GM23338 (cell line): ENCODE measurements at regions not wholly inside any gene's neighbourhood (a gene's known extent, or its start where the extent isn't known, plus 50 kb on each side); places are given as distances from the start of the nearest gene placed in this dataset.

Experiments used
- ATAC-seq: fragments of 200-7000 bp; cut with Tn5 transposase; 3 replicates; pipeline ENCODE4 v1.9.1; 2020
- DNase-seq: peaks from one replicate; pipeline ENCODE4 v3.0.0-alpha.2; 2015; ENCODE audit warnings: low spot score
- H2AFZ ChIP-seq: fragments of 200-600 bp; sonication (generic); 2 replicates; pipeline ENCODE4 v1.8.0; 2016; ENCODE audit warnings: antibody characterized with exemption, mild to moderate bottlenecking, moderate library complexity
- H3F3A ChIP-seq: fragments of 200-600 bp; sonication (generic); replicated peaks from 2 replicates; pipeline ENCODE4 v1.8.0; 2017; ENCODE audit warnings: antibody characterized with exemption, mixed run types, low read depth
- H3K27ac ChIP-seq: fragments of 200-600 bp; sonication (generic); 2 replicates; pipeline ENCODE4 v1.6.1; 2016; ENCODE audit warnings: low read depth
- H3K27me3 ChIP-seq: fragments of 200-600 bp; sonication (generic); 2 replicates; pipeline ENCODE4 v1.8.0; 2016; ENCODE audit warnings: mild to moderate bottlenecking, mixed run types, moderate library complexity; ENCODE audit not compliant: insufficient read depth
- H3K36me3 ChIP-seq: fragments of 200-600 bp; sonication (generic); 2 replicates; pipeline ENCODE4 v1.8.0; 2016; ENCODE audit warnings: mild to moderate bottlenecking; ENCODE audit not compliant: insufficient read depth
- H3K4me1 ChIP-seq: fragments of 200-600 bp; sonication (generic); 2 replicates; pipeline ENCODE4 v1.8.0; 2016; ENCODE audit warnings: mild to moderate bottlenecking, moderate library complexity; ENCODE audit not compliant: insufficient read depth
- H3K4me2 ChIP-seq: fragments of 200-600 bp; sonication (generic); 2 replicates; pipeline ENCODE4 v1.7.1; 2017; ENCODE audit warnings: mixed run types
- H3K4me3 ChIP-seq: fragments of 200-600 bp; sonication (generic); 2 replicates; pipeline ENCODE4 v1.6.1; 2016; ENCODE audit warnings: mixed run types
- H3K79me2 ChIP-seq: fragments of 200-600 bp; sonication (generic); replicated peaks from 2 replicates; pipeline ENCODE4 v1.8.0; 2017; ENCODE audit warnings: mild to moderate bottlenecking; ENCODE audit not compliant: insufficient read depth
- H3K9me2 ChIP-seq: fragments of 200-600 bp; sonication (generic); 2 replicates; pipeline ENCODE4 v1.8.0; 2017; ENCODE audit not compliant: insufficient read depth
- H4K20me1 ChIP-seq: fragments of 200-600 bp; sonication (generic); replicated peaks from 2 replicates; pipeline ENCODE4 v1.8.0; 2017; ENCODE audit warnings: mild to moderate bottlenecking; ENCODE audit not compliant: insufficient read depth
- H3K27ac Mint-ChIP-seq: 2 replicates; pipeline ENCODE4 v1.8.0; 2020; ENCODE audit warnings: inconsistent platforms, mild to moderate bottlenecking, moderate library complexity, mixed read lengths
- H3K27me3 Mint-ChIP-seq: 3 replicates; pipeline ENCODE4 v1.8.0; 2022; ENCODE audit warnings: low read depth, mild to moderate bottlenecking, moderate library complexity, mixed read lengths, inconsistent platforms; ENCODE audit not compliant: insufficient read depth, poor library complexity
- H3K36me3 Mint-ChIP-seq: 3 replicates; pipeline ENCODE4 v1.8.0; 2021; ENCODE audit warnings: low read depth, mild to moderate bottlenecking, inconsistent platforms, moderate library complexity, mixed read lengths
- H3K4me1 Mint-ChIP-seq: 3 replicates; pipeline ENCODE4 v1.8.0; 2020; ENCODE audit warnings: mild to moderate bottlenecking, inconsistent platforms, mixed read lengths
- H3K4me3 Mint-ChIP-seq: 3 replicates; pipeline ENCODE4 v1.8.0; 2021; ENCODE audit warnings: moderate library complexity, mild to moderate bottlenecking, inconsistent platforms, mixed read lengths
- H3K9me3 Mint-ChIP-seq: 3 replicates; pipeline ENCODE4 v1.8.0; 2020; ENCODE audit warnings: moderate library complexity, mild to moderate bottlenecking, inconsistent platforms, mixed read lengths
- CTCF ChIP-seq, 2 experiments: fragments of 200-600 bp in 1 of 2; sonication (generic) in 1 of 2; conservative IDR thresholded peaks; 2 replicates each; pipeline versions ENCODE4 v1.5.1 to v1.6.1; 2016 to 2017; ENCODE audit warnings: antibody characterized with exemption in 2 of 2, low read depth in 2 of 2, mild to moderate bottlenecking in 2 of 2, moderate library complexity in 1 of 2
- EZH2 ChIP-seq: fragments of 200-600 bp; sonication (generic); IDR thresholded peaks from one replicate; pipeline ENCODE4 v1.8.0; 2017; ENCODE audit warnings: antibody characterized with exemption, mild to moderate bottlenecking, low read depth; ENCODE audit not compliant: unreplicated experiment
- EZH2phosphoT487 ChIP-seq: fragments of 200-600 bp; sonication (generic); IDR thresholded peaks from one replicate; pipeline ENCODE4 v1.8.1; 2018; ENCODE audit warnings: antibody characterized with exemption; ENCODE audit not compliant: unreplicated experiment
- JUNB ChIP-seq: IDR thresholded peaks from one replicate; pipeline ENCODE4 v1.6.1; 2016; ENCODE audit warnings: antibody characterized with exemption; ENCODE audit not compliant: unreplicated experiment
- NANOG ChIP-seq: IDR thresholded peaks from 2 replicates; pipeline ENCODE4 v1.6.1; 2016; ENCODE audit warnings: antibody characterized with exemption, borderline replicate concordance
- REST ChIP-seq: IDR thresholded peaks from one replicate; pipeline ENCODE4 v1.6.1; 2018; ENCODE audit warnings: antibody characterized with exemption; ENCODE audit not compliant: unreplicated experiment
- STAT1 ChIP-seq: IDR thresholded peaks from one replicate; pipeline ENCODE4 v1.6.1; 2016; ENCODE audit warnings: antibody characterized with exemption; ENCODE audit not compliant: unreplicated experiment
- ZNF114 ChIP-seq: fragments of 250-450 bp; sonication (Bioruptor Pico); IDR thresholded peaks from 2 replicates; pipeline ENCODE4 v1.5.0; 2020; ENCODE audit warnings: mild to moderate bottlenecking, moderate library complexity
- ZNF331 ChIP-seq: fragments of 250-450 bp; sonication (Bioruptor Pico); IDR thresholded peaks from 2 replicates; pipeline ENCODE4 v1.5.0; 2020; ENCODE audit warnings: low read depth, mild to moderate bottlenecking, moderate library complexity
- TF ChIP-seq, protein P1 (sequence below): IDR thresholded peaks from 2 replicates; pipeline ENCODE4 v1.6.1; 2016; ENCODE audit warnings: antibody characterized with exemption
- TF ChIP-seq, protein P2 (sequence below): fragments of 250-450 bp; sonication (Bioruptor Pico); IDR thresholded peaks from 2 replicates; pipeline ENCODE4 v1.5.0; 2020; ENCODE audit warnings: mild to moderate bottlenecking, moderate library complexity

GRCh38 chr4:180680305-180680704 lies 1562.9 kb upstream of the TENM3 start:
- H3K27me3 Mint-ChIP-seq, result peaks cover 4% of the 10 kb centered on the region
- Histone ChIP-seq H3K79me2 (no peaks in the 10 kb centered on the region), H3K27me3 (no peaks in the 10 kb centered on the region), H3K4me1 (peaks cover 5% of the 10 kb centered on the region), H3K4me3 (no peak overlapping the region), H3F3A (no peaks in the 10 kb centered on the region), H3K36me3 (no peaks in the 10 kb centered on the region), H3K9me2 (no peaks in the 10 kb centered on the region; the same call in 1 of the 2 replicates), H4K20me1 (no peaks in the 10 kb centered on the region), H3K27ac (no peak overlapping the region), H3K4me2 (no peak overlapping the region), H2AFZ (no peak overlapping the region)
- H3K4me1 Mint-ChIP-seq, result peaks cover 7% of the 10 kb centered on the region
- no peaks in the 10 kb centered on the region for H3K36me3 Mint-ChIP-seq
- no peaks in the 10 kb centered on the region for H3K9me3 Mint-ChIP-seq
- no peak overlapping the region for H3K27ac Mint-ChIP-seq
- no peak overlapping the region for H3K4me3 Mint-ChIP-seq
- DNase-seq, result no peak
- no peak for ATAC-seq
- TF ChIP-seq EZH2phosphoT487 (no peak), ZNF114 (CRISPR knock-in tag) (no peak), NANOG (no peak), EZH2 (no peak), CTCF (conservative IDR thresholded peaks at IDR 0.05; ENCODE audit: low read depth in 2 of 2) (no peak), REST (no peak), ZNF331 (CRISPR knock-in tag) (no peak), STAT1 (no peak)
- TF ChIP-seq, protein P1, sequence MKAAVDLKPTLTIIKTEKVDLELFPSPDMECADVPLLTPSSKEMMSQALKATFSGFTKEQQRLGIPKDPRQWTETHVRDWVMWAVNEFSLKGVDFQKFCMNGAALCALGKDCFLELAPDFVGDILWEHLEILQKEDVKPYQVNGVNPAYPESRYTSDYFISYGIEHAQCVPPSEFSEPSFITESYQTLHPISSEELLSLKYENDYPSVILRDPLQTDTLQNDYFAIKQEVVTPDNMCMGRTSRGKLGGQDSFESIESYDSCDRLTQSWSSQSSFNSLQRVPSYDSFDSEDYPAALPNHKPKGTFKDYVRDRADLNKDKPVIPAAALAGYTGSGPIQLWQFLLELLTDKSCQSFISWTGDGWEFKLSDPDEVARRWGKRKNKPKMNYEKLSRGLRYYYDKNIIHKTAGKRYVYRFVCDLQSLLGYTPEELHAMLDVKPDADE, result no peak

- peaks cover 4% of the 10 kb centered on the region for H3K27me3 Mint-ChIP-seq
- ATAC-seq, result no peak
- H3K27ac ChIP-seq, result no peak overlapping the region
These were observed 1560.4 kb upstream of the TENM3 start for GRCh38 chr4:180682776-180683175.

More at GRCh38 chr4:180682776-180683175, 1560.4 kb upstream of the TENM3 start:
- H3K4me1 Mint-ChIP-seq, result peaks cover 5% of the 10 kb centered on the region; the same call in 1 of the 3 replicates
- no peak overlapping the region for H3K4me2 ChIP-seq
- H4K20me1 ChIP-seq, result no peaks in the 10 kb centered on the region
- no peak overlapping the region for H3K4me3 Mint-ChIP-seq
- H3F3A ChIP-seq, result no peaks in the 10 kb centered on the region
- DNase-seq, result no peak
- no peaks in the 10 kb centered on the region for H3K36me3 ChIP-seq
- H3K27ac Mint-ChIP-seq, result no peak overlapping the region
- no peaks in the 10 kb centered on the region for H3K79me2 ChIP-seq
- no peak overlapping the region for H2AFZ ChIP-seq
- H3K9me2 ChIP-seq, result no peaks in the 10 kb centered on the region
- H3K27me3 ChIP-seq, result no peaks in the 10 kb centered on the region
- no peak for TF ChIP-seq JUNB
- TF ChIP-seq, protein P2, sequence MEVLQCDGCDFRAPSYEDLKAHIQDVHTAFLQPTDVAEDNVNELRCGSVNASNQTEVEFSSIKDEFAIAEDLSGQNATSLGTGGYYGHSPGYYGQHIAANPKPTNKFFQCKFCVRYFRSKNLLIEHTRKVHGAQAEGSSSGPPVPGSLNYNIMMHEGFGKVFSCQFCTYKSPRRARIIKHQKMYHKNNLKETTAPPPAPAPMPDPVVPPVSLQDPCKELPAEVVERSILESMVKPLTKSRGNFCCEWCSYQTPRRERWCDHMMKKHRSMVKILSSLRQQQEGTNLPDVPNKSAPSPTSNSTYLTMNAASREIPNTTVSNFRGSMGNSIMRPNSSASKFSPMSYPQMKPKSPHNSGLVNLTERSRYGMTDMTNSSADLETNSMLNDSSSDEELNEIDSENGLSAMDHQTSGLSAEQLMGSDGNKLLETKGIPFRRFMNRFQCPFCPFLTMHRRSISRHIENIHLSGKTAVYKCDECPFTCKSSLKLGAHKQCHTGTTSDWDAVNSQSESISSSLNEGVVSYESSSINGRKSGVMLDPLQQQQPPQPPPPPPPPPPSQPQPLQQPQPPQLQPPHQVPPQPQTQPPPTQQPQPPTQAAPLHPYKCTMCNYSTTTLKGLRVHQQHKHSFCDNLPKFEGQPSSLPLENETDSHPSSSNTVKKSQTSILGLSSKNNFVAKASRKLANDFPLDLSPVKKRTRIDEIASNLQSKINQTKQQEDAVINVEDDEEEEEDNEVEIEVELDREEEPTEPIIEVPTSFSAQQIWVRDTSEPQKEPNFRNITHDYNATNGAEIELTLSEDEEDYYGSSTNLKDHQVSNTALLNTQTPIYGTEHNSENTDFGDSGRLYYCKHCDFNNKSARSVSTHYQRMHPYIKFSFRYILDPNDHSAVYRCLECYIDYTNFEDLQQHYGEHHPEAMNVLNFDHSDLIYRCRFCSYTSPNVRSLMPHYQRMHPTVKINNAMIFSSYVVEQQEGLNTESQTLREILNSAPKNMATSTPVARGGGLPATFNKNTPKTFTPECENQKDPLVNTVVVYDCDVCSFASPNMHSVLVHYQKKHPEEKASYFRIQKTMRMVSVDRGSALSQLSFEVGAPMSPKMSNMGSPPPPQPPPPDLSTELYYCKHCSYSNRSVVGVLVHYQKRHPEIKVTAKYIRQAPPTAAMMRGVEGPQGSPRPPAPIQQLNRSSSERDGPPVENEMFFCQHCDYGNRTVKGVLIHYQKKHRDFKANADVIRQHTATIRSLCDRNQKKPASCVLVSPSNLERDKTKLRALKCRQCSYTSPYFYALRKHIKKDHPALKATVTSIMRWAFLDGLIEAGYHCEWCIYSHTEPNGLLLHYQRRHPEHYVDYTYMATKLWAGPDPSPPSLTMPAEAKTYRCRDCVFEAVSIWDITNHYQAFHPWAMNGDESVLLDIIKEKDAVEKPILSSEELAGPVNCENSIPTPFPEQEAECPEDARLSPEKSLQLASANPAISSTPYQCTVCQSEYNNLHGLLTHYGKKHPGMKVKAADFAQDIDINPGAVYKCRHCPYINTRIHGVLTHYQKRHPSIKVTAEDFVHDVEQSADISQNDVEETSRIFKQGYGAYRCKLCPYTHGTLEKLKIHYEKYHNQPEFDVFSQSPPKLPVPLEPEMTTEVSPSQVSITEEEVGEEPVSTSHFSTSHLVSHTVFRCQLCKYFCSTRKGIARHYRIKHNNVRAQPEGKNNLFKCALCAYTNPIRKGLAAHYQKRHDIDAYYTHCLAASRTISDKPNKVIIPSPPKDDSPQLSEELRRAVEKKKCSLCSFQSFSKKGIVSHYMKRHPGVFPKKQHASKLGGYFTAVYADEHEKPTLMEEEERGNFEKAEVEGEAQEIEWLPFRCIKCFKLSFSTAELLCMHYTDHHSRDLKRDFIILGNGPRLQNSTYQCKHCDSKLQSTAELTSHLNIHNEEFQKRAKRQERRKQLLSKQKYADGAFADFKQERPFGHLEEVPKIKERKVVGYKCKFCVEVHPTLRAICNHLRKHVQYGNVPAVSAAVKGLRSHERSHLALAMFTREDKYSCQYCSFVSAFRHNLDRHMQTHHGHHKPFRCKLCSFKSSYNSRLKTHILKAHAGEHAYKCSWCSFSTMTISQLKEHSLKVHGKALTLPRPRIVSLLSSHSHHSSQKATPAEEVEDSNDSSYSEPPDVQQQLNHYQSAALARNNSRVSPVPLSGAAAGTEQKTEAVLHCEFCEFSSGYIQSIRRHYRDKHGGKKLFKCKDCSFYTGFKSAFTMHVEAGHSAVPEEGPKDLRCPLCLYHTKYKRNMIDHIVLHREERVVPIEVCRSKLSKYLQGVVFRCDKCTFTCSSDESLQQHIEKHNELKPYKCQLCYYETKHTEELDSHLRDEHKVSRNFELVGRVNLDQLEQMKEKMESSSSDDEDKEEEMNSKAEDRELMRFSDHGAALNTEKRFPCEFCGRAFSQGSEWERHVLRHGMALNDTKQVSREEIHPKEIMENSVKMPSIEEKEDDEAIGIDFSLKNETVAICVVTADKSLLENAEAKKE (CRISPR knock-in tag), result no peak
- H3K4me3 ChIP-seq, result no peak overlapping the region
- H3K36me3 Mint-ChIP-seq, result no peaks in the 10 kb centered on the region
- peaks cover 2% of the 10 kb centered on the region; the same call in 1 of the 2 replicates for H3K4me1 ChIP-seq
- no peaks in the 10 kb centered on the region for H3K9me3 Mint-ChIP-seq
